ENCODE measurements at regions not wholly inside any gene's neighbourhood (a gene's known extent, or its start where the extent isn't known, plus 50 kb on each side); places are given as distances from the start of the nearest gene placed in this dataset.
"Not testable (repeated sequence)": the region's sequence is repeated elsewhere in the genome, so short reads cannot be mapped to it uniquely, and the experiment has no call there.

DNA sequence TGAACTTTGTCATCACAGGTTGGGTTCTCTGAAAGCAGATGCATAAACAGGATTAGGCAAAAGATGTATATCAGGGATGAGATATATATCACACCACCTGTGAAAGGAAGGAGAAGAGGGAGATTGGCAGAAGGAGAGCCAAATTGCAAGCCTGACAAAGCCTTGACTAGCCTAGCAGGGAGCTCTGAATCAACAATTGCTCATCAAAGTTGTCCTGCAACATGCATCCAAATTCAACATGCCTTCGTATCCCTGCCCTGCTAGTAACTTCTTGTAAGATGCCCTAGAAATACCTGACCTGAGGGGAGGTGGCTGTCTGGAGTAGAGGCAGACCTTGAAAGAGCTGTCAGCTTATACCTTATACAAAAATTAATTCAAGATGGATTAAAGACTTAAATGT lies 207.1 kb upstream of the HTR1E start:
- POLR2A ChIA-PET, result no interaction called here
- no peaks in the 10 kb centered on the region for H3K4me1 Mint-ChIP-seq (ENCODE audit: low read depth)
- intact Hi-C loops (cut with micrococcal nuclease), result no loop called here
- H3K9me3 Mint-ChIP-seq, result peaks cover 18% of the 10 kb centered on the region
- H3K27me3 Mint-ChIP-seq, result no peaks in the 10 kb centered on the region
- H3K4me3 Mint-ChIP-seq, result no peak overlapping the region
- no peak for DNase-seq
- H3K36me3 Mint-ChIP-seq, result no peaks in the 10 kb centered on the region
- CTCF ChIA-PET, result no interaction called here
- no peak overlapping the region for H3K27ac Mint-ChIP-seq

DNA sequence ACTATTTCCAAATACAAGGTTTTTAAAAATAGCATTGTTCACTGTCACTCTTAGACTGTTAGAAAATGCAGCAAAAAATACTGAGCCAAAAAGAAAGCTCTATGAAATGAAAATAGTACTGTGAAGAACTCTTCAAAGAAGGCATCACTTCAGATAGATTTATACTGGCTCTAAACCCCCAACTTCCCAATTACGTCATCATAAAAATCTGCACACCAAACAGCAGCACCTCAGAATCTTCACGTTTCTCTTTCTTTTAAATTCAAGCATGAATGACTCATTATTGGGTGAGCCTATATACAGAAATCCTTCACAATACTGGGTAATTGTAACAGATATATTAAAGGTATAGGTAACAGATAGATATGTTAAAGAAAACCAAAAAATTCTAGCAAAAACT lies 208.4 kb upstream of the HTR1E start:
- H3K36me3 Mint-ChIP-seq, result no peaks in the 10 kb centered on the region
- no peaks in the 10 kb centered on the region for H3K27me3 Mint-ChIP-seq
- DNase-seq, result no peak
- no peak overlapping the region for H3K27ac Mint-ChIP-seq
- intact Hi-C loops (cut with micrococcal nuclease), result no loop called here
- H3K9me3 Mint-ChIP-seq, result peaks cover 18% of the 10 kb centered on the region
- H3K4me1 Mint-ChIP-seq (ENCODE audit: low read depth), result no peaks in the 10 kb centered on the region
- no peak overlapping the region for H3K4me3 Mint-ChIP-seq
- CTCF ChIA-PET, result no interaction called here
- POLR2A ChIA-PET, result no interaction called here

DNA sequence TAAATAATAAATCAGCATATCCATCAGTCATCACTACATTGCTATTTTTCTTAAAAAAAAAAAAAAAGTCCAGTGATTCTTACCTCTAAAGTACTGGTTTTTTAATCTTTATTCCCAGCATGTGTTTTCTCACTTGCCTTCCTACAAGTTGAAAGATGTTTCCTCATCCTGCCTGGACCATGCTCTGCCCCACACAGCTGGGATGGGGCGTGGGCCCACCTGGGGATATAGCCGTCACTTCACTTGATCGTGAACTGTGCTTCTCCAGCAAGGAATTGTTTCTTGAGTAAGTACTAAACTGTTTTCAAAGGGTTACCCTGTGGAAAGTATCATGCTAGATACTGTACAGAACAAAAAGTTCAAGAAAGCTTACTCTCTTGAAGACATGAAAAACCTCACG lies 212.6 kb upstream of the HTR1E start:
- no peaks in the 10 kb centered on the region for H3K27me3 Mint-ChIP-seq
- no peaks in the 10 kb centered on the region for H3K9me3 Mint-ChIP-seq
- H3K4me3 Mint-ChIP-seq, result no peak overlapping the region
- DNase-seq, result no peak
- no peaks in the 10 kb centered on the region for H3K4me1 Mint-ChIP-seq (ENCODE audit: low read depth)
- POLR2A ChIA-PET, result no interaction called here
- H3K27ac Mint-ChIP-seq, result no peak overlapping the region
- intact Hi-C loops (cut with micrococcal nuclease), result no loop called here
- CTCF ChIA-PET, result no interaction called here
- H3K36me3 Mint-ChIP-seq, result no peaks in the 10 kb centered on the region

DNA sequence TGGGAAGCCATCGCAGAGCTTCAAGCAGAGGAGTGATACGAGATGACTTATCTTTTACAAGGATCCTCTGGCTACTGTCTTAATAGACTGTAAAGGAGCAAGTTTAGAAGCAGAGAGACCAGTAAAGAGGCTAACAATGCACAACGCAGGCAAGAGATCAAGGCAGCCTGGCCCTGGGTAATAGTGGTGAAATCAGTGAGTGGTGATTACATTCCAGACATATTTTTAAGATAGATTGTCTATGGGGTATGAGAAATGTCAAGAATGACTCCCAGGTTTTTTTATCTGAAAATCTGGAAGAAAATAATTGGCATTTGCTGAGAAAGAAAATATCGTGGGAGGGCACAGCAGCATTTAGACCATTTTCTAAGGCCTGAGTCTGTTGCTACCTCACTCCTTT lies 213.6 kb upstream of the HTR1E start:
- no peaks in the 10 kb centered on the region for H3K36me3 Mint-ChIP-seq

DNA sequence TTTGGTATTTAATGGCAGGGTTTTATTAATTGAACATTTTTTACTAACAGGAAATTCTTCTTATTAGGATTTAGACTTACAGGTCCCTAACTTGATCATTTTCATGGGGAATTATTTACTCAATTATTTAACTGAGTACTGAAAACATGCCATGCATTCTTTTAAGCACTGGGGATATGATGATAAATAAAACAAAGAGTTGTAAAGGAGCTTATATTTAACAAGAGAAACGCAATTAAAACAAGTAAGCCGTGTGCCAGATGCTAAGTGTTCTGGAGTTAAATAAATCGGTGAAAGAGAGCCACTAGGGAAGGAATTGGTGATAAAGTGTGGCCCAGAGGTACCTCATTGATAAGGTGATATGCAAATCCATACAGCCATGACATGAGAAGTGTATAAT lies 214.2 kb upstream of the HTR1E start:
- POLR2A ChIA-PET, result no interaction called here

More for the DNA sequence above, 213.6 kb upstream of the HTR1E start:
- POLR2A ChIA-PET, result no interaction called here
- H3K27ac Mint-ChIP-seq, result no peak overlapping the region
- DNase-seq, result no peak
- no peaks in the 10 kb centered on the region for H3K4me1 Mint-ChIP-seq (ENCODE audit: low read depth)
- H3K27me3 Mint-ChIP-seq, result no peaks in the 10 kb centered on the region
- CTCF ChIA-PET, result no interaction called here
- H3K4me3 Mint-ChIP-seq, result no peak overlapping the region
- intact Hi-C loops (cut with micrococcal nuclease), result no loop called here
- H3K9me3 Mint-ChIP-seq, result no peaks in the 10 kb centered on the region

DNA sequence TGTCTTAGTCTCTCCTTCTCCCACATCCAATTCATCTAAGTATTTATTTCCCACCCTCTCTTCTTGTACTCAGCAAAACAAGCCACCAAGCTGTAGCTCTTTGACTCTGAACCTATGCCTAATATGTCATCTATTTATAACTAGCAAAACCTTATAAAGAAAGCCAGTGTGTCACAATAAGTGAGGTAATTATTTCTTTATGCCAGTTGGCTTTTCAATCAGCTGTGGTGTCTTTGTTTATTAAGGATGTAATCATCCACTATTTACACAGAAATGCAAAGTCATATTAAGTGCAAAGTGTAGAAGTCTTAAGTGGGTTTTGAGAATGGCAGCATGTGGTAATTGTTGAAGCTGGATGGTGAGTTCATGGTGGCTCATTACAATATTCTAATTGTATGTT lies 215.2 kb upstream of the HTR1E start:
- intact Hi-C loops (cut with micrococcal nuclease), result no loop called here
- no peak for DNase-seq
- Mint-ChIP-seq H3K27me3 (no peaks in the 10 kb centered on the region), H3K27ac (no peak overlapping the region), H3K9me3 (no peaks in the 10 kb centered on the region), H3K36me3 (no peaks in the 10 kb centered on the region), H3K4me3 (no peak overlapping the region), H3K4me1 (ENCODE audit: low read depth) (no peaks in the 10 kb centered on the region)
- ChIA-PET POLR2A (no interaction called here), CTCF (no interaction called here)

More for the DNA sequence above, 214.2 kb upstream of the HTR1E start:
- Mint-ChIP-seq H3K4me1 (ENCODE audit: low read depth) (no peaks in the 10 kb centered on the region), H3K36me3 (no peaks in the 10 kb centered on the region), H3K9me3 (no peaks in the 10 kb centered on the region), H3K4me3 (no peak overlapping the region), H3K27me3 (no peaks in the 10 kb centered on the region), H3K27ac (no peak overlapping the region)
- no peak for DNase-seq
- intact Hi-C loops (cut with micrococcal nuclease), result no loop called here
- CTCF ChIA-PET, result no interaction called here

DNA sequence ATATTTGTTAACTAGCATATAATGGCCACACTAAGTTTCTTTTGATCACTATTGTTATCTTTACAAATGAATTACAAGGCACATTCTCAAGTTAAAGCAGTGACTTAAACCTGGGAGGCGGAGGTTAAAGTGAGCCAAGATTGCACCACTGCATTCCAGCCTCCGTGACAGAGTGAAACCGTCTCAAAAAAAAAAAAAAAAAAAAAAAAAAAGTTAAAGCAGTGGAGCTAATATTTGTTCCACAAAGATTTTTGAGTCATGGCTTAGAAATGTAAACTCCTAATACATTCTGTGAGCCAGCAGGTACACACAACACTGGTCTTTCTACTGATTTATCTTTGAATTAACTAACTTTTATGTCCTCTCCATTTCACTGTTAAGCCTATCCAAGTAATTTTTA lies 221.7 kb upstream of the HTR1E start:
- no peaks in the 10 kb centered on the region for H3K4me1 Mint-ChIP-seq (ENCODE audit: low read depth)
- intact Hi-C loops (cut with micrococcal nuclease), result no loop called here
- H3K27ac Mint-ChIP-seq, result no peak overlapping the region
- no peaks in the 10 kb centered on the region for H3K27me3 Mint-ChIP-seq
- H3K36me3 Mint-ChIP-seq, result no peaks in the 10 kb centered on the region
- H3K4me3 Mint-ChIP-seq, result no peak overlapping the region
- POLR2A ChIA-PET, result no interaction called here
- H3K9me3 Mint-ChIP-seq, result no peaks in the 10 kb centered on the region
- no peak for DNase-seq
- CTCF ChIA-PET, result no interaction called here

DNA sequence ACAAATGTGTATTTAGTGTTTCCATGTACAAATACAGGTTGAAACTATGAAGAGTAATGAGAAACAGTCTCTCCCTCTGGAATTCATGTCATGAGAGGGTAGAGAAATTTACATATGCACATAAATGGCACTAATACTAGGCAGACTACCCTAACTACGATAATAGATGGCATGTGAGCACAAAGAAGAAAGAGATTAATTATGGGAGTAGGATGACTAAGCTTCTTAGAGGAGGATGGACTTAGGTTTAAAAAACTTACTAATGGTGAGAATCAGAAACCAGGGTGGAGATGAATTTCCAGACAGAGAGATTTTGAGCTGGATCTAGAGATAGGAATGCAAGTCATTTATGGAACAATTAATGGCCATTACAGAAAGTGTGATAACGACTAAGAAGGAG lies 225.3 kb upstream of the HTR1E start:
- no peak for DNase-seq
- POLR2A ChIA-PET, result no interaction called here
- CTCF ChIA-PET, result no interaction called here
- no peak overlapping the region for H3K27ac Mint-ChIP-seq
- H3K4me1 Mint-ChIP-seq (ENCODE audit: low read depth), result no peaks in the 10 kb centered on the region
- H3K27me3 Mint-ChIP-seq, result no peaks in the 10 kb centered on the region
- H3K4me3 Mint-ChIP-seq, result no peak overlapping the region
- H3K36me3 Mint-ChIP-seq, result no peaks in the 10 kb centered on the region
- intact Hi-C loops (cut with micrococcal nuclease), result no loop called here
- no peaks in the 10 kb centered on the region for H3K9me3 Mint-ChIP-seq

DNA sequence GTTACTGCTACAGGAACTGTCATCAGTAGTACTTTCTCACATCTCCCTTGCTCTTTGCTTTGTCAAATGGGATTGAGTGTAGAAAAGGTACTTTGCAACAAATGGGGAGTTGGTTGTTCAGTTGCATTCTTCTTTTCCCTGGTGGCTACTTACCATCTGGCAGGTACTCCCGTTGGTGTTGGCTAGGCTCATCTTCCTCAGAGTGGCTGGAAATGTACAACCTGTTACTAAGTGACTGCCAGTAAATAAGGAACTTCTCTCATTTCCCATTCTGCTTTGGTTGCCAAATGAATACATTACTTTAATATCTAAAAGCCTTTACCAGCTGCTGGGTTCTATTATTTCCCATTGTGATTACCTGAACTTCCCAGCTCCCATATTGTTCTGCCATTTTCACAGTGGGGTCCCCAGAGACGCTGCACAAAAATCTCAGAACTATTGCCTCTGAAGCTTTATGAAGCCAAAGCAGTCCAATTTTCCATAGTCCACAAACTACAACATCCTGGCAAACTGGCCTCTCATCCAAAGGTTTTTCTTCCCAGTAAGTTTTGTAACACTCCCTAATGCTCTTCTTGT lies 229.7 kb upstream of the HTR1E start:
- Mint-ChIP-seq H3K9me3 (peaks cover 2% of the 10 kb centered on the region), H3K4me1 (ENCODE audit: low read depth) (no peaks in the 10 kb centered on the region), H3K27ac (no peak overlapping the region), H3K4me3 (no peak overlapping the region), H3K27me3 (no peaks in the 10 kb centered on the region), H3K36me3 (no peaks in the 10 kb centered on the region)
- intact Hi-C loops (cut with micrococcal nuclease), result no loop called here
- ChIA-PET CTCF (no interaction called here), POLR2A (no interaction called here)
- no peak for DNase-seq

DNA sequence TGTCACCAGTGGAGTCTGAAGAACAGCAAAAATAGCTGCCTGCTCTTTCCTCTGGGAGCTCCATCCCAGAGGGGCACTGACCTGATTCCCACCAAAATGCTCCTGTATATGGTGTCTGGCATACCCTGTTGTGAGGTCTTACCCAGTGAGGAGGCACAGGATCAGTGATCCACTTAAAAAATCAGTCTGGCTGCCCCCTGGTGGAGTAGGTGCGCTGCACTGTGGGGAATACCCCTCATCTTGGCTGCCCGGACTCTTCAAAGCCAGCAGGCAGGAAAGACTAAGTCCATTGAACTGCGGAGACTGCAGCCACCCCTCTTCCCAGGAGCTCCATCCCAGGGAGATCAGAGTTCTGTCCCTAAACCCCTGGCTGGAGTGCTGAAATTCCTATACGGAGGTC lies 230.9 kb upstream of the HTR1E start:
- Mint-ChIP-seq H3K4me3 (no peak overlapping the region), H3K4me1 (ENCODE audit: low read depth) (no peaks in the 10 kb centered on the region), H3K36me3 (no peaks in the 10 kb centered on the region), H3K27ac (no peak overlapping the region), H3K27me3 (no peaks in the 10 kb centered on the region), H3K9me3 (peaks cover 13% of the 10 kb centered on the region)
- ChIA-PET CTCF (no interaction called here), POLR2A (no interaction called here)
- intact Hi-C loops (cut with micrococcal nuclease), result no loop called here
- no peak for DNase-seq

DNA sequence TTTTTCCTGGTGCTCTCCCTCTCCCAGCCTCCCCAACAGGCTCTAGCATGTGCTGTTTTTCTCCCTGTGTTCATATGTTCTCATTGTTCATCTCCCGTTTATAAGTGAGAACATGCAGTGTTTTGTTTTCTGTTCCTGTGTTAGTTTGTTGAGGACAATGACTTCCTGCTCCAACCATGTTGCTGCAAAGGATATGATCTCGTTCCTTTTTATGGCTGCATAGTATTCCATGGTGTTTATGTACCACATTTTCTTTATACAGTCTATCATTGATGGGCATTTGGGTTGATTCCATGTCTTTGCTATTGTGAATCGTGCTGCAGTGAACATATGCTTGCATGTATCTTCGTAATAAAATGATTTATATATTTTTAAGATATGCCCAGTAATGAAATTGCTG lies 236.1 kb upstream of the HTR1E start:
- H3K36me3 Mint-ChIP-seq; intact Hi-C loops (cut with micrococcal nuclease); CTCF ChIA-PET; H3K4me3 Mint-ChIP-seq; POLR2A ChIA-PET; DNase-seq; H3K4me1 Mint-ChIP-seq (ENCODE audit: low read depth); H3K27me3 Mint-ChIP-seq; H3K27ac Mint-ChIP-seq: not testable (repeated sequence)
- H3K9me3 Mint-ChIP-seq, result peaks cover 15% of the 10 kb centered on the region

DNA sequence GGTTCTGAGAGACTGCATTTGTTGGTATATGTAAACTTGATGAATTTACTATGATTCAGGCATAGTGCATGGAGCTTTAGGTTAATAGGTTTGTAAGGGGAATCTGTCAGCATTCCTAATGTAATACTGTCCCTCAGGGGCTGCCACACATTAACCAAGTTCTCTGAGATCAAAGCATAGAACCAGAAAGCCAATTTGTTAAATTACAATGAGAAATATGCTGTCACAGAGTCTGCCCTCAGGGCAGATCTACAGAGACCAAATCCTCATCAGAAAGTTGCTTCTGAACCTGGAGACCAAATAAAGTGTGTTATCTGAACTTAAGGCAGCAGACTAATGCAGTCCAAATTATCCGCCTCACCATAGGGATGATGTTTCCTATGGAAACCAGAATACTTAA lies 250.8 kb upstream of the HTR1E start:
- CTCF ChIA-PET, result no interaction called here

DNA sequence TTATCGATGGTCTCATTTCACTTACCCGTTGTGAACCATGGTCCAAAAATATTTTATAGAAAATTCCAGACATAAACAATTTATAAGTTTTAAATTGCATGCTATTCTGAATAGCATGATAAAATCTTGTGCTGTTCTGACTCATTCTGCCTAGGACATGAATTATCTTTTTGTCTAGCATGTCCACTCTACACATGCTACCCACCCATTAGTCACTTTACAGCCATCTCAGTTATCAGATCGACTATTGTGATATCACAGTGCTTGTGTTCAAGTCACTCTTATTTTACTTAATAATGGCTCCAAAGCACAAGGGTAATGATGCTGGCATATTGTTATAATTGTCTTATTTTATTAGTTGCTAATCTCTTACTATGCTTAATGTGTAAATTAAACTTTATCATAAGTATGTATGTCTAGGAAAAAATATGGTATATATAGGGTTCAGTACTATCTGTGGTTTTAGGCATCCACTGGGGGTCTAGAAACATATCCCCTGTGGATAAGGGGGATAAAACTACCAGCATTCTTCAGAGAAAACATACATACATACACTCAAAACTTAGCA lies 252.0 kb upstream of the HTR1E start:
- Mint-ChIP-seq H3K4me1 (ENCODE audit: low read depth) (no peaks in the 10 kb centered on the region), H3K27me3 (no peaks in the 10 kb centered on the region), H3K9me3 (peaks cover 12% of the 10 kb centered on the region), H3K27ac (no peak overlapping the region), H3K36me3 (no peaks in the 10 kb centered on the region), H3K4me3 (no peak overlapping the region)
- POLR2A ChIA-PET, result no interaction called here
- DNase-seq, result no peak
- intact Hi-C loops (cut with micrococcal nuclease), result no loop called here
- CTCF ChIA-PET, result no interaction called here

More for the DNA sequence above, 250.8 kb upstream of the HTR1E start:
- Mint-ChIP-seq H3K4me3 (no peak overlapping the region), H3K27ac (no peak overlapping the region), H3K9me3 (peaks cover 8% of the 10 kb centered on the region), H3K27me3 (no peaks in the 10 kb centered on the region), H3K36me3 (no peaks in the 10 kb centered on the region), H3K4me1 (ENCODE audit: low read depth) (no peaks in the 10 kb centered on the region)
- intact Hi-C loops (cut with micrococcal nuclease), result no loop called here
- POLR2A ChIA-PET, result no interaction called here
- no peak for DNase-seq
